Spleen (tissue), 11 donors: ENCODE measurements at regions not wholly inside any gene's neighbourhood (a gene's known extent, or its start where the extent isn't known, plus 50 kb on each side); places are given as distances from the start of the nearest gene placed in this dataset.
"Not testable (repeated sequence)": the region's sequence is repeated elsewhere in the genome, so short reads cannot be mapped to it uniquely, and the experiment has no call there.

Experiments
- DNase-seq: peaks from one replicate; pipeline ENCODE4 v3.0.0-alpha.2; 2020
- H3K27ac ChIP-seq, 8 donors: fragments of 200-600 bp; sonication (generic) in 7 of 8; 1 replicate in 4 of 8; 2 replicates in 4 of 8; pipeline versions ENCODE4 v1.5.0 to v1.8.0; 2016 to 2021; ENCODE audit warnings: inconsistent platforms in 4 of 8, mild to moderate bottlenecking in 4 of 8, moderate library complexity in 1 of 8
- H3K27me3 ChIP-seq, 7 donors: fragments of 200-600 bp; sonication (generic) in 6 of 7; replicated peaks in 1 of 7; 1 replicate in 4 of 7; 2 replicates in 3 of 7; pipeline versions ENCODE4 v1.5.0 to v1.8.0; 2016 to 2021; ENCODE audit warnings: inconsistent platforms in 3 of 7, mild to moderate bottlenecking in 1 of 7
- H3K36me3 ChIP-seq, 6 donors: fragments of 200-600 bp; sonication (generic) in 5 of 6; 1 replicate in 4 of 6; 2 replicates in 2 of 6; pipeline versions ENCODE4 v1.5.0 to v1.8.0; 2016 to 2021; ENCODE audit warnings: inconsistent platforms in 2 of 6
- H3K4me1 ChIP-seq, 6 donors: fragments of 200-600 bp; sonication (generic) in 5 of 6; 1 replicate in 3 of 6; 2 replicates in 3 of 6; pipeline versions ENCODE4 v1.5.0 to v1.8.0; 2016 to 2021; ENCODE audit warnings: inconsistent platforms in 3 of 6
- H3K4me3 ChIP-seq, 8 donors: fragments of 200-600 bp; sonication (generic) in 7 of 8; 1 replicate in 4 of 8; 2 replicates in 4 of 8; pipeline versions ENCODE4 v1.5.0 to v1.8.0; 2016 to 2021; ENCODE audit warnings: inconsistent platforms in 4 of 8, mild to moderate bottlenecking in 4 of 8, moderate library complexity in 2 of 8
- H3K9me3 ChIP-seq, 8 donors: fragments of 200-600 bp; sonication (generic) in 7 of 8; 1 replicate in 4 of 8; 2 replicates in 4 of 8; pipeline versions ENCODE4 v1.5.0 to v1.8.0; 2016 to 2021; ENCODE audit warnings: inconsistent platforms in 4 of 8
- POLR2A ChIP-seq, 3 donors: fragments of 450-650 bp; IDR thresholded peaks; one replicate each; pipeline ENCODE4 v1.5.1; 2017; ENCODE audit warnings: antibody characterized with exemption in 3 of 3, mild to moderate bottlenecking in 1 of 3
- POLR2AphosphoS5 ChIP-seq, 3 donors: sonication (generic); formaldehyde crosslinking; IDR thresholded peaks; one replicate each; pipeline ENCODE4 v1.5.1; 2017; ENCODE audit warnings: antibody characterized with exemption in 3 of 3
- WGBS, 5 donors: extraction: QIAGEN DNeasy Blood & Tissue Kit in 3 of 5; methylation state at CpG; one replicate each; pipeline versions ENCODE4 v1.1.5 to v1.1.7; 2013 to 2018; 5-methylcytosine and 5-hydroxymethylcytosine counted together
- intact Hi-C: fragments of 100-400 bp; cut with DNase I; formaldehyde crosslinking; loops from one replicate; pipeline ENCODE4 v1.15.0; 2023; ENCODE audit warnings: low total_unique reads
- TF ChIP-seq, protein P1 (sequence below), 11 experiments: fragments of 200-600 bp in 7 of 11; fragments of 450-650 bp in 4 of 11; sonication (generic) in 4 of 11; IDR thresholded peaks in 8 of 11; conservative IDR thresholded peaks in 3 of 11; 1 replicate in 7 of 11; 2 replicates in 4 of 11; pipeline versions ENCODE4 v1.4.0 to v1.8.0; 2016 to 2021; ENCODE audit warnings: antibody characterized with exemption in 11 of 11, inconsistent platforms in 4 of 11, mild to moderate bottlenecking in 1 of 11
- donor health status: healthy with polysubstance abuse.
- donor health status: DM: no; HTN: no; CAD: no; lungs with moderate emphysema.
- donor health status: DM: no; HTN: no; CAD: no.
- donor health status: Bipolar disorder and iron deficiency.
- donor health status: healthy.
- donor health status: DM: no; HTN: no; CAD: no.
- donor health status: DM: yes; HTN: yes; CAD: no.

DNA sequence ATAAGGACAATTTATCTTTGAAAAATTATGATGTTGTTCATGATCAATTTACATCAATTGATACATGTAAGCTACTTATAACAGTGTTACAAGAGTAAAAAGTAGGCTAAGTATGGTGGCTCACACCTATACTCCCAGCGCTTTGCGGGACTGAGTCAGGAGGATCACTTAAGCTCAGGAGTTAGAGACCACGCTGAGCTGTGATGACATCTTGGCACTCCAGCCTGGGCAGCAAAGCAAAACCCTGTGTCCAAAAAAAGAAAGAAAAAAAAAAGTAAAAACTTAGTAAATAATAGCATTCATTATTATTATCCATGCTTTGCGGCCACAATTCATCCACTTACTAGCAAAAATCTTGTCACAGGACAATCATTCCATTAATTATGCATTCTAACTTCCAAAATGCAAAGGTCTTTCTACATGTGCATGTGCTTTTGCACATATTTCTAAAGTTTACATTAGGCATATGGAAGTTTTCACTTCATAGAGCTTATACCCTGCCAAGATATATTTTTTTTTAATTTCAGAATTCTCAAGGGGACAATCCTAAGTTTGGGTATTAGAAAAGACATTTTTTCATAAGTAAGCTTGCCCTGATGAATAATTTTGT lies 243.3 kb upstream of the RARB start:
- no peak for DNase-seq
- Histone ChIP-seq H3K4me3 (no peak overlapping the region), H3K9me3 (peaks cover 0 to 5% (median 0%) of the 10 kb centered on the region in 8 donors), H3K4me1 (no peaks in the 10 kb centered on the region), H3K36me3 (no peaks in the 10 kb centered on the region), H3K27me3 (no peaks in the 10 kb centered on the region), H3K27ac (no peak overlapping the region)
- intact Hi-C loops: no loop called here
- TF ChIP-seq POLR2A (IDR thresholded peaks at IDR 0.05) (no peak), POLR2AphosphoS5 (IDR thresholded peaks at IDR 0.05) (no peak)
- TF ChIP-seq, protein P1, sequence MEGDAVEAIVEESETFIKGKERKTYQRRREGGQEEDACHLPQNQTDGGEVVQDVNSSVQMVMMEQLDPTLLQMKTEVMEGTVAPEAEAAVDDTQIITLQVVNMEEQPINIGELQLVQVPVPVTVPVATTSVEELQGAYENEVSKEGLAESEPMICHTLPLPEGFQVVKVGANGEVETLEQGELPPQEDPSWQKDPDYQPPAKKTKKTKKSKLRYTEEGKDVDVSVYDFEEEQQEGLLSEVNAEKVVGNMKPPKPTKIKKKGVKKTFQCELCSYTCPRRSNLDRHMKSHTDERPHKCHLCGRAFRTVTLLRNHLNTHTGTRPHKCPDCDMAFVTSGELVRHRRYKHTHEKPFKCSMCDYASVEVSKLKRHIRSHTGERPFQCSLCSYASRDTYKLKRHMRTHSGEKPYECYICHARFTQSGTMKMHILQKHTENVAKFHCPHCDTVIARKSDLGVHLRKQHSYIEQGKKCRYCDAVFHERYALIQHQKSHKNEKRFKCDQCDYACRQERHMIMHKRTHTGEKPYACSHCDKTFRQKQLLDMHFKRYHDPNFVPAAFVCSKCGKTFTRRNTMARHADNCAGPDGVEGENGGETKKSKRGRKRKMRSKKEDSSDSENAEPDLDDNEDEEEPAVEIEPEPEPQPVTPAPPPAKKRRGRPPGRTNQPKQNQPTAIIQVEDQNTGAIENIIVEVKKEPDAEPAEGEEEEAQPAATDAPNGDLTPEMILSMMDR (IDR thresholded peaks at IDR 0.05 in 8 of 11, conservative IDR thresholded peaks at IDR 0.05 in 3 of 11): no peak
- 85 to 94% (median 91%) methylated on average over 4 of the region's 4 CpGs for WGBS, 5 donors

DNA sequence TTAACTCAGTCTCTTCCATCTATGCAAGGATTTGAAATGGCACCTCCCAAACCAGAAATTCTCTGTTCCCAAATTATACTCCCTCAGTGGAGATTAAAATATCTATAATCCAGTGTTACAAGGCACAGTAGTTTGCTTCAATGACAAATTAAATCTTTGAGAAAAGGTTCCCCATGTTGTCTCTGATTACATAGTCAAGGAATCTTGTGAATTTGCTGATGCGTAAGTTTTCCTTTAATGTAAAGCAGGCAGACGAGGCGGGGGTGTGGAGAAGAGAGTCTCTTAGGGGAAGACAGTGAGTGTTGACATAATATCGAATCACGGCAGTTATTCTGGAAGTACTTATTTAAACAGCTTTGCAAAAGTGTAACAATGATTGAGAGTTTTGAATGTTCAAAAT lies 236.4 kb upstream of the RARB start:
- TF ChIP-seq, protein P1 (IDR thresholded peaks at IDR 0.05 in 8 of 11, conservative IDR thresholded peaks at IDR 0.05 in 3 of 11): no peak
- TF ChIP-seq POLR2AphosphoS5 (IDR thresholded peaks at IDR 0.05) (no peak), POLR2A (IDR thresholded peaks at IDR 0.05) (no peak)

DNA sequence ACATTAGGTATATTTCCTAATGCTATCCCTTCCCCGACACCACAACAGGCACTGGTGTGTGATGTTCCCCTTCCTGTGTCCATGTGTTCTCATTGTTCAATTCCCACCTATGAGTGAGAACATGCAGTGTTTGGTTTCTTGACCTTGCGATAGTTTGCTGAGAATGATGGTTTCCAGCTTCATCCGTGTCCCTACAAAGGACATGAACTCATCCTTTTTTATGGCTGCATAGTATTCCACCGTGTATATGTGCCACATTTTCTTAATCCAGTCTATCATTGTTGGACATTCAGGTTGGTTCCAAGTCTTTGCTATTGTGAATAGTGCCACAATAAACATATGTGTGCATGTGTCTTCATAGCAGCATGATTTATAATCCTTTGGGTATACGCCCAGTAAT lies 228.5 kb upstream of the RARB start:
- intact Hi-C loops, H3K4me1 ChIP-seq, H3K4me3 ChIP-seq, H3K27ac ChIP-seq, H3K27me3 ChIP-seq, DNase-seq, H3K36me3 ChIP-seq: not testable (repeated sequence)
- H3K9me3 ChIP-seq: peaks cover 0 to 40% (median 20%) of the 10 kb centered on the region in 8 donors
- 71 to 86% (median 82%) methylated on average over 5 of the region's 5 CpGs for WGBS, 5 donors

More for the DNA sequence above, 236.4 kb upstream of the RARB start:
- peaks cover 0 to 9% (median 0%) of the 10 kb centered on the region in 8 donors for H3K9me3 ChIP-seq
- no peaks in the 10 kb centered on the region for H3K36me3 ChIP-seq
- no peaks in the 10 kb centered on the region for H3K27me3 ChIP-seq
- no peaks in the 10 kb centered on the region for H3K4me1 ChIP-seq
- intact Hi-C loops: no loop called here
- H3K27ac ChIP-seq: no peak overlapping the region
- no peak overlapping the region for H3K4me3 ChIP-seq
- WGBS, 5 donors: 81 to 95% (median 90%) methylated on average over 5 of the region's 5 CpGs
- no peak for DNase-seq

DNA sequence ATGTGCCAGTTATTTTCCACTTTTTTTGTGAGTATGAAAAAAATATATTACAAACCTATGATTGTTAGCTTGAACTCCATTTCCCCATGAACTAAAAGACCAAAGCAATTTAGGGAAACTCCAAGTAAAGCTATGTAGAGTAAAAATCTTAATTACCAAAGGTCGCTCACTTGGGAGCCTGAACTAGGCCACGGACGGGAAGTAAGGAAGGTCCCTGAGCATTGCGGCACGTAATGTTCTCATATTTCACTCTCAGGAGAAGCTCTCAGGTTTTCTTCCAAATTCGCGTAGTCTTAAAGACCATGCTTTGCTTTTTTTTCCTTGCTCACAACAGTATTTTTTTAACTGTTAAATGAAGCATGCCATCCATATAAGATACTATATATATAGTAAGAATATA lies 215.3 kb upstream of the RARB start:
- intact Hi-C loops: no loop called here
- Histone ChIP-seq H3K27ac (no peak overlapping the region), H3K4me1 (no peaks in the 10 kb centered on the region), H3K9me3 (peaks cover 0 to 9% (median 0%) of the 10 kb centered on the region in 8 donors), H3K27me3 (no peaks in the 10 kb centered on the region), H3K4me3 (no peak overlapping the region), H3K36me3 (no peaks in the 10 kb centered on the region)
- 84 to 95% (median 91%) methylated on average over 7 of the region's 7 CpGs for WGBS, 5 donors
- DNase-seq: no peak
- TF ChIP-seq, protein P1 (IDR thresholded peaks at IDR 0.05 in 8 of 11, conservative IDR thresholded peaks at IDR 0.05 in 3 of 11): no peak
- no peak for TF ChIP-seq POLR2A (IDR thresholded peaks at IDR 0.05)
- TF ChIP-seq POLR2AphosphoS5 (IDR thresholded peaks at IDR 0.05): no peak

DNA sequence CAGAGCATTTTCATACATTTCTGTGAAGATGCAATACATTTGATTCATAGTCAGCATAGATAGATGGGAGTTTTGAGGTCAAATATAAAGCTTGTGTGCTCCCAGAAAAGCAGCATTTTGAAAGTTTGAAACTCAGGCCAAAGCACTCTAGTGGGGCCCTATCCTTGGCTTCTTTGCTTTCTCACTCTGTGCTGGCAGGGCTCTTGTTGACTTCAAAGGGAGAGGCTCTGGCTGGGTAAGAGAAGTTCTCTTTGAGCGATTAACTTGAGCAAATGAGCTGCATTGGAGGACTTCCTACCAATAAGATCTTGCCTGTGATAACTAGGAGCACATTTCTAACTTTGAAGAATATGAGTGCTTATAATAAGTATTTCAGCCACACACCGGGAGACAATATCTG lies 214.0 kb upstream of the RARB start:
- Histone ChIP-seq H3K27me3 (no peaks in the 10 kb centered on the region), H3K9me3 (peaks cover 0 to 6% (median 0%) of the 10 kb centered on the region in 8 donors), H3K4me3 (no peak overlapping the region), H3K36me3 (no peaks in the 10 kb centered on the region), H3K4me1 (no peaks in the 10 kb centered on the region), H3K27ac (no peak overlapping the region)
- no peak for TF ChIP-seq POLR2AphosphoS5 (IDR thresholded peaks at IDR 0.05)
- TF ChIP-seq, protein P1 (IDR thresholded peaks at IDR 0.05 in 8 of 11, conservative IDR thresholded peaks at IDR 0.05 in 3 of 11): no peak
- no peak for TF ChIP-seq POLR2A (IDR thresholded peaks at IDR 0.05)
- intact Hi-C loops: no loop called here
- DNase-seq: no peak
- 79 to 90% (median 83%) methylated on average over 2 of the region's 2 CpGs for WGBS, 5 donors
